HG02938 (cell line): ENCODE measurements at regions not wholly inside any gene's neighbourhood (a gene's known extent, or its start where the extent isn't known, plus 50 kb on each side); places are given as distances from the start of the nearest gene placed in this dataset.
"Not testable (repeated sequence)": the region's sequence is repeated elsewhere in the genome, so short reads cannot be mapped to it uniquely, and the experiment has no call there.

Source experiments
- ATAC-seq: cut with Tn5 transposase; IDR thresholded peaks from one replicate; pipeline ENCODE4 v1.9.1; 2021; ENCODE audit warnings: mild to moderate bottlenecking, moderate library complexity; ENCODE audit not compliant: unreplicated experiment

DNA sequence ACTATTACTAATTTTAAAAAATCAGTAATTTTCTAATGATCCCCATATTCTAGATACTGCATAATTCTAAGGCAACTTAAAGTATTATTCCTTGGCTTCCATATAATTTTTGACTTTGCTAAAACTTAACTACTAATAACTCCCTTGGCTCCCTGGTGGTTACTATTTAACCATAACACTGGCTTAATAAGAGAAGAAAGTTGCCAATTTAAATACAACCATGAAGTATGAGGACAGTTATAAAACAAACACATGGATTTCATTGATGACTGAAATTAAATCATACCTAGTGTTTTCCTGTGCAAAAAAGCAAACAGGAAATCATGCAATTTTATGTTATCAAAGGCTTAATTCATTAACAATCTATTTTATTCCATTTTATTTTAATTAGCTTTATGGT, 1073.9 kb downstream of the GRM8 start:
- ATAC-seq: no peak

DNA sequence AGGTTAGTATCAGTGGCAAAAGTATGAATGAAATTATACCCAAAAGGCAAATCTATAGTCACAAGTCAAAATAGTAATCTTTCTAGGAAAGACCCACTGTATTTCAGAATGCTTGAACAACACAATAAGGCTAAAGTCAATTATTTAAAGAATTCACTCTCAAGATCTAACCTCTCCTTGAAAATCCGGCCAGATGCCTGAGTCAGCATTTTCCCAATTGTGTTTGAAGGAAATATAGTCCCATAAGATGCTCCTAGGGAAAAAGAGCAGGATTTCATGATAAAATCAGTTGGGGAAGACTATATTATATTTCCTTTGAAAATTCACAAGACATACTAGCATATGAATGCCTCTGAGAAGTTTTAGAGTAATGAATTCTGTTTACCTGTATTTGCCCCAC, 1075.0 kb downstream of the GRM8 start:
- ATAC-seq: no peak

- no peak for ATAC-seq
These were observed 1086.1 kb downstream of the GRM8 start for GRCh38 chr7:126166645-126167044.

GRCh38 chr7:126163647-126164046, 1089.1 kb downstream of the GRM8 start:
- ATAC-seq: no peak

GRCh38 chr7:126157391-126157790, 1095.3 kb downstream of the GRM8 start:
- ATAC-seq: no peak

- ATAC-seq: no peak
These were observed 1102.3 kb downstream of the GRM8 start for GRCh38 chr7:126150278-126150958.

GRCh38 chr7:126140858-126141466, 1111.8 kb downstream of the GRM8 start:
- no peak for ATAC-seq

- ATAC-seq: no peak
These were observed 1132.8 kb downstream of the GRM8 start for GRCh38 chr7:126119981-126120380.

DNA sequence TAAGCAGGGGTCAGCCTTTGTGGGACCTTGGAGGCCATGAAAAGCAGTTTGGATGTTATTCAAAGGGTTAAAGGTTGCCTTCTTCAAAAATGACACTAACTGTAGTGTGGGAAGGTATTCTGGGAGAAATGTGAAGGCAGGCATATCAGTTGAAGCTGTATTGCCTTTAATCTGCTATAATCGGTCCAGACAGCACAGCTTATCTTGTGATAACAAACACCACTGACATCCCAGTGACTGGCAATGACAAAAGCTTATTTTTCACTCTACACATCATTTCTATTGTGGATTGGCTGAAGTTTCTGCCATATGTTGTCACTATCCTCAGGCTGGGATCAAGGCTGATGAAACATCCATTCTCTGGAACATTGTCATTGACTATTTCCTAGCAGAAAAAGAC, 1149.2 kb downstream of the GRM8 start:
- no peak for ATAC-seq

DNA sequence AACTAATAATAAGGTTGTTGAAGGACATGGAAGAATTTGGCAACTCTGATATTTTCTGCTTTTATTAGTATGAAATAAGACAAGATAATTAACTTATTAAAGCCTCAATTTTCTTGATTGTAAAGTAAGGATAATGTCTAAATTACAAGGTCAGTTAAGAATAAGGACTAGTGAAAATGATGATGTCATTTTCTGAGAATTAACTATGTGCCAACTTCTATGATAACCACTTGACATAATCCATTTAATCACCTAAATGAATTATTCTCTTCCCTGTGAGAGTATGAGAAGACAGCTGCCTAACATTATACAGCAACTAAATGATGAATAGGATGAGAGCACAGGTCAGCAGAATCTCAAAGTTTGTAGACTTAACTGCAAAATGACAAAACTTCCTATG, 1153.4 kb upstream of the POT1 start:
- ATAC-seq: no peak

DNA sequence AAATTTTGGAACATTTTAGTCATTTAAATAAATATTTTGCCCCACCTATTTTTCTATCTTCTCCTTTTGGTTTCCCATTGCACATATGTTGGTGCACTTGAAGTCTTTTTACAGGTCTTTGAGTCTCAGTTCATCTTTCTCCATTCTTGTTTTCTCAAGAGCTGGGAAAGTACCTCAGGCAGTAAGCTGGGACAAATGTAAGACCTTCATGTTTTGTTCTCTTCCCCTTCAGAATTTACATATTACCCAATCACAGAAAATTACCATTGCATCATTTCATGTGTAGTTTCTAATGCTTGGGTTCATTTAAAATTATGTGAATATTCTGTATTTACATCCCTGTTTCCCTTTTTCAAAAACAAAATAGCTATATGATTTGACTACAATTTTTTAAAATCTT, 1150.0 kb upstream of the POT1 start:
- ATAC-seq: no peak

DNA sequence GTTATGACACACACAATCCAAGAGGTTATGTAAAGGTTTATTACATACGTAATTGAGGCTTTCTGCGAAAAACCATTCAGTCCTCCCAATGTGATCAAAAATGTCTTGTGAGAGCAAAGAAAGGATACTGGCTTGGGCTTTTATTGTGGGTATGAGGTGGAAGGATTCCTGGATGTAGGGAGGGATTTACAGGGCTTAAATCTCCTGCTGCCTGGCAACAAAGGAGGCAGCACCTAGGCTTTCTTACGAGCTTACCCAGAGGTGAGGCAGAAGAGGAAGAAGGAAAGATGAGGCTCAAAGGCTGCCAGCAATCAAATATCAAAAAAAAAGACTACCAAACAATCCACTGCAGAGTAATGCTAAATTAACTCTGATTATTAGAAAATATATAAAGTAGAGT, 1149.5 kb upstream of the POT1 start:
- ATAC-seq: no peak

DNA sequence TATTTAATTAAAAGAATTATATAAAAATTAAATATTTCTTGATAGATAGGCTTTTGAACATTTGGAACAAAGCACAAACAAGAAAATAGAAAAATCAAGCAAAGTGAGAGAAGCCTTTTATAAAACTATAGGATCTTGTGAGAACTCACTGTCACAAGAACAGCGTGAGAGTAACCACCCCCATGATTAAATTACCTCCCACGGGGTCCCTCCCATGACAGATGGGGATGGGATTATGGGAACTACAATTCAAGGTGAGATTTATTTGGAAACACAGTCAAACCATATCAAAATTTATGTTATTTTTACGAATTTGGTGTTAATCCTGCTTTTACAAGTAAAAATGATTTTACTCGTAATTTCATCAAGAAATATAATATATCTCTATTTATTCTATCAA, 1136.1 kb upstream of the POT1 start:
- no peak for ATAC-seq

- ATAC-seq: no peak
These were observed 1128.4 kb upstream of the POT1 start for GRCh38 chr7:126057979-126058378.

GRCh38 chr7:126056613-126057012, 1127.0 kb upstream of the POT1 start:
- ATAC-seq: not testable (repeated sequence)

DNA sequence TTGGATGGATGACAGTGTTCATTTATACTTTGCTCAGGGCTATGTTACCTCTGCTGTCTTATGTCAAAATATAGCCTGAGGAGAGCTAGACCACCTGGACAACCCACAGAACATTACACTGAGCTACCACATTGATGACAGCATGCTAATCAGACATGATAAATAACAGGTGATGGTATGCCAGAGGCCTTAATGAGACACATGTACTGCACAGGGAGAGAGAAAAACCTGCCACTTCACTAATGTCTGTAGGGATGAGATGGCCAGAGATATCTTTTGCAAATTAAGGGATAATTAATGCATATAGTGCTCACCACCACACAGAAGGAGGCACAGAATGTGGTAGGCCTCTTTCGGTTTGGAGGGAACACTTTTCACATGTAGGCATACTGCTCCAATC, 1122.6 kb upstream of the POT1 start:
- no peak for ATAC-seq

GRCh38 chr7:126044662-126045061, 1115.0 kb upstream of the POT1 start:
- ATAC-seq: no peak

DNA sequence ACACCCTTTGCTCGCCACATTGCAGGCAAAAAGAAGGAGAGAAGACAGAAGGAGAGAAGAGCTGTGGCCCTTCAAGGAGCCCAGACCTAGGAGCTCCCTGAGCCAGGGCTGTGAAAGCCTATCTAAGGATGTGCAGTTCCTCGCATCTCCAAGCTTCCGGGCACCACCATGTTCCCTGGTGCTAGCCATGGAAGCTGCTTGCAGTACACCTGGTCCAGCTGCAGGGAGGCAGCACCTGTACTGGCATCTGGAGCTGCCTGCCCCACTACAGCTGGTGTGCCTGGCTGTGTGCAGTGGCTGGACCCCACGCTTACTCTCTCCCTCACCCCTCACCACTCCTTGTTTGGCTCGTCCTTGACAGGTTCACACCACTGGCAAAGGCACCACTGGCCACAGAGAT, 1111.8 kb upstream of the POT1 start:
- no peak for ATAC-seq

- ATAC-seq: no peak
These were observed 1110.8 kb upstream of the POT1 start for GRCh38 chr7:126040114-126041045.

- no peak for ATAC-seq
These were observed 1096.9 kb upstream of the POT1 start for GRCh38 chr7:126026421-126027088.

DNA sequence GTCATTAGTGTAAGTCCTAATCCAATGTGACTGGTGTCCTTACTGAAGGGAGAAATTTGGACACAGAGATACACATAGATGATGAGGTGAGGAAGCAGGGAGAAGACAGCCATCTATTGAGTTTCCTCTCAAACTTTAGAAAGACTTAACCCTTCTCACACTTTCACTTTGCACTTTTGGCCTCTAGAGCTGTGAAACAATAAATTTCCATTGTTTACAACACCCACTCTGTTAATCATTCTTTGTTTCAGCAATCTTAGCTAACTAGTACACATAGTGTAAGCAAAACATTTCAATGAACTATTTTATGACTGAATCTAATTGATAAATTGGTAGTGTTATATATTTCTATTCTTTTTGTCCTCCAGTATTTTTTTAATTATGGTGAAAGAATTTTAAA, 1092.8 kb upstream of the POT1 start:
- ATAC-seq: no peak
